ENCODE measurements at regions not wholly inside any gene's neighbourhood (a gene's known extent, or its start where the extent isn't known, plus 50 kb on each side); places are given as distances from the start of the nearest gene placed in this dataset.

- TF ChIP-seq GLIS3 (CRISPR knock-in tag; IDR thresholded peaks at IDR 0.05) (no peak), POU6F1 (CRISPR knock-in tag; IDR thresholded peaks at IDR 0.05; ENCODE audit: borderline replicate concordance, low read depth) (no peak), RARB (CRISPR knock-in tag; IDR thresholded peaks at IDR 0.05) (no peak), OSR1 (CRISPR knock-in tag; IDR thresholded peaks at IDR 0.05) (no peak), TSHZ2 (CRISPR knock-in tag; IDR thresholded peaks at IDR 0.05) (no peak), CSDC2 (CRISPR knock-in tag; IDR thresholded peaks at IDR 0.05) (no peak), BACH2 (CRISPR knock-in tag; IDR thresholded peaks at IDR 0.05; ENCODE audit: borderline replicate concordance) (no peak), CSRNP3 (CRISPR knock-in tag; IDR thresholded peaks at IDR 0.05) (no peak), ESRRG (CRISPR knock-in tag; IDR thresholded peaks at IDR 0.05) (no peak), ZFP3 (CRISPR knock-in tag; IDR thresholded peaks at IDR 0.05) (no peak), SNAI2 (CRISPR knock-in tag; IDR thresholded peaks at IDR 0.05) (no peak), ISL1 (CRISPR knock-in tag; IDR thresholded peaks at IDR 0.05) (no peak)
- no peak for ATAC-seq
These were observed 86.3 kb downstream of the LHX9 start for GRCh38 chr1:198003468-198003867.

- TF ChIP-seq ESRRG (CRISPR knock-in tag; IDR thresholded peaks at IDR 0.05) (no peak), ZNF565 (CRISPR knock-in tag; conservative IDR thresholded peaks at IDR 0.05; ENCODE audit: low read depth) (no peak), TOX (CRISPR knock-in tag; IDR thresholded peaks at IDR 0.05; ENCODE audit: borderline replicate concordance) (no peak), ISL1 (CRISPR knock-in tag; IDR thresholded peaks at IDR 0.05) (no peak), ZNF70 (CRISPR knock-in tag; IDR thresholded peaks at IDR 0.05) (no peak), PPARA (CRISPR knock-in tag; IDR thresholded peaks at IDR 0.05; ENCODE audit: borderline replicate concordance) (no peak), CSDC2 (CRISPR knock-in tag; IDR thresholded peaks at IDR 0.05) (no peak), CSRNP3 (CRISPR knock-in tag; IDR thresholded peaks at IDR 0.05) (no peak)
- ATAC-seq: no peak
These were observed 89.8 kb downstream of the LHX9 start for GRCh38 chr1:198007011-198007410.

GRCh38 chr1:198007687-198008607, 90.8 kb downstream of the LHX9 start:
- peak; percentile 86 for ATAC-seq
- TF ChIP-seq GLIS3 (CRISPR knock-in tag; IDR thresholded peaks at IDR 0.05) (no peak), POU6F1 (CRISPR knock-in tag; IDR thresholded peaks at IDR 0.05; ENCODE audit: borderline replicate concordance, low read depth) (no peak), ARNTL (CRISPR knock-in tag; IDR thresholded peaks at IDR 0.05; ENCODE audit: borderline replicate concordance, low read depth) (no peak), ZNF8 (CRISPR knock-in tag; IDR thresholded peaks at IDR 0.05) (no peak), PATZ1 (CRISPR knock-in tag; IDR thresholded peaks at IDR 0.05; ENCODE audit: borderline replicate concordance) (peak; percentile 71; the same call in 1 of the 2 replicates), ZFP30 (CRISPR knock-in tag; IDR thresholded peaks at IDR 0.05) (no peak), CREB5 (CRISPR knock-in tag; IDR thresholded peaks at IDR 0.05; ENCODE audit: low read depth) (no peak), TSHZ2 (CRISPR knock-in tag; IDR thresholded peaks at IDR 0.05) (no peak), CSDC2 (CRISPR knock-in tag; IDR thresholded peaks at IDR 0.05) (no peak)
